Osteocyte (in vitro differentiated cells): ENCODE measurements at regions not wholly inside any gene's neighbourhood (a gene's known extent, or its start where the extent isn't known, plus 50 kb on each side); places are given as distances from the start of the nearest gene placed in this dataset.

Experiments used
- DNase-seq: peaks from one replicate; pipeline ENCODE4 v3.0.0; 2021; ENCODE audit warnings: mixed read lengths; ENCODE audit not compliant: unreplicated experiment; ENCODE audit errors: extremely low spot score
- H3K27ac Mint-ChIP-seq: one replicate; pipeline ENCODE4 v1.8.0; 2021; ENCODE audit warnings: mild to moderate bottlenecking, mixed read lengths; ENCODE audit not compliant: unreplicated experiment
- H3K27me3 Mint-ChIP-seq: one replicate; pipeline ENCODE4 v1.8.0; 2021; ENCODE audit warnings: mixed read lengths; ENCODE audit not compliant: unreplicated experiment
- H3K36me3 Mint-ChIP-seq: one replicate; pipeline ENCODE4 v1.8.0; 2021; ENCODE audit warnings: mixed read lengths; ENCODE audit not compliant: unreplicated experiment
- H3K4me1 Mint-ChIP-seq: one replicate; pipeline ENCODE4 v1.8.0; 2021; ENCODE audit warnings: mixed read lengths; ENCODE audit not compliant: unreplicated experiment
- H3K4me3 Mint-ChIP-seq: one replicate; pipeline ENCODE4 v1.8.0; 2021; ENCODE audit warnings: mild to moderate bottlenecking, moderate library complexity, mixed read lengths; ENCODE audit not compliant: unreplicated experiment
- H3K9me3 Mint-ChIP-seq: one replicate; pipeline ENCODE4 v1.8.0; 2021; ENCODE audit warnings: mixed read lengths; ENCODE audit not compliant: unreplicated experiment
- CTCF ChIP-seq: fragments of 200-600 bp; sonication (generic); IDR thresholded peaks from 2 replicates; pipeline ENCODE4 v1.5.0; 2021; ENCODE audit warnings: antibody characterized with exemption, mild to moderate bottlenecking, moderate library complexity

- Mint-ChIP-seq H3K4me1 (peaks cover 29% of the 10 kb centered on the region), H3K9me3 (peaks cover 23% of the 10 kb centered on the region), H3K27ac (no peak overlapping the region), H3K36me3 (peaks cover 11% of the 10 kb centered on the region), H3K27me3 (no peaks in the 10 kb centered on the region), H3K4me3 (no peak overlapping the region)
- DNase-seq, result no peak
- no peak for TF ChIP-seq CTCF
Measured at GRCh38 chr4:115357776-115358175, 244.4 kb upstream of the NDST4 start.

- H3K27me3 Mint-ChIP-seq, result no peaks in the 10 kb centered on the region
- peaks cover 13% of the 10 kb centered on the region for H3K36me3 Mint-ChIP-seq
- DNase-seq, result no peak
- no peak overlapping the region for H3K27ac Mint-ChIP-seq
- no peak overlapping the region for H3K4me3 Mint-ChIP-seq
- H3K9me3 Mint-ChIP-seq, result peaks cover 37% of the 10 kb centered on the region
- H3K4me1 Mint-ChIP-seq, result peaks cover 26% of the 10 kb centered on the region
- TF ChIP-seq CTCF, result no peak
Measured at GRCh38 chr4:115356176-115356575, 242.8 kb upstream of the NDST4 start.

- Mint-ChIP-seq H3K36me3 (peaks cover 13% of the 10 kb centered on the region), H3K27ac (no peak overlapping the region), H3K27me3 (no peaks in the 10 kb centered on the region), H3K4me1 (peaks cover 17% of the 10 kb centered on the region), H3K9me3 (peaks cover 44% of the 10 kb centered on the region), H3K4me3 (no peak overlapping the region)
- no peak for TF ChIP-seq CTCF
- no peak for DNase-seq
Measured at GRCh38 chr4:115355329-115355728, 241.9 kb upstream of the NDST4 start.

GRCh38 chr4:115353370-115353769 is 239.9 kb upstream of the NDST4 start:
- H3K4me1 Mint-ChIP-seq, result peaks cover 8% of the 10 kb centered on the region
- H3K9me3 Mint-ChIP-seq, result peaks cover 45% of the 10 kb centered on the region
- H3K36me3 Mint-ChIP-seq, result peaks cover 13% of the 10 kb centered on the region
- no peak for DNase-seq
- TF ChIP-seq CTCF, result no peak
- no peak overlapping the region for H3K27ac Mint-ChIP-seq
- H3K27me3 Mint-ChIP-seq, result no peaks in the 10 kb centered on the region
- no peak overlapping the region for H3K4me3 Mint-ChIP-seq

- H3K36me3 Mint-ChIP-seq, result no peaks in the 10 kb centered on the region
- H3K4me3 Mint-ChIP-seq, result no peak overlapping the region
- no peak for TF ChIP-seq CTCF
- no peak for DNase-seq
- no peak overlapping the region for H3K27ac Mint-ChIP-seq
- peaks cover 16% of the 10 kb centered on the region for H3K4me1 Mint-ChIP-seq
- no peaks in the 10 kb centered on the region for H3K27me3 Mint-ChIP-seq
- H3K9me3 Mint-ChIP-seq, result no peaks in the 10 kb centered on the region
Measured at GRCh38 chr4:115343171-115343570, 229.8 kb upstream of the NDST4 start.
